ENCODE measurements at regions not wholly inside any gene's neighbourhood (a gene's known extent, or its start where the extent isn't known, plus 50 kb on each side); places are given as distances from the start of the nearest gene placed in this dataset.
"Not testable (repeated sequence)": the region's sequence is repeated elsewhere in the genome, so short reads cannot be mapped to it uniquely, and the experiment has no call there.

GRCh38 chr5:12952409-12952808, 992.1 kb downstream of the DNAH5 start:
- no peaks in the 10 kb centered on the region for H3K27me3 ChIP-seq (ENCODE audit: insufficient read depth in 3 of 3, low read length in 2 of 3)
- no peaks in the 10 kb centered on the region for H3K36me3 ChIP-seq (ENCODE audit: insufficient read depth in 1 of 2, low read depth in 1 of 2)
- ATAC-seq (no peak), DNase-seq (no peak)
- no peak overlapping the region for H3K4me3 ChIP-seq
- intact Hi-C loops (cut with DNase I) = no loop called here
- H3K4me1 ChIP-seq = no peaks in the 10 kb centered on the region
- no peak overlapping the region for H3K27ac ChIP-seq
- WGBS, 3 donors = 38 to 45% (median 41%) methylated on average over 2 of the region's 2 CpGs
- TF ChIP-seq CTCF (IDR thresholded peaks at IDR 0.05) = no peak
- H3K9me3 ChIP-seq = no peaks in the 10 kb centered on the region

- 78 to 87% (median 85%) methylated on average over 3 of the region's 3 CpGs for WGBS, 3 donors
- intact Hi-C loops (cut with DNase I) = no loop called here
- DNase-seq (no peak), ATAC-seq (no peak)
- no peaks in the 10 kb centered on the region for H3K36me3 ChIP-seq (ENCODE audit: insufficient read depth in 1 of 2, low read depth in 1 of 2)
- H3K9me3 ChIP-seq = no peaks in the 10 kb centered on the region
- no peak for TF ChIP-seq CTCF (IDR thresholded peaks at IDR 0.05)
- H3K4me1 ChIP-seq = no peaks in the 10 kb centered on the region
- H3K27me3 ChIP-seq (ENCODE audit: insufficient read depth in 3 of 3, low read length in 2 of 3) = no peaks in the 10 kb centered on the region
- no peak overlapping the region for H3K4me3 ChIP-seq
- H3K27ac ChIP-seq = no peak overlapping the region
These were observed 992.6 kb downstream of the DNAH5 start for GRCh38 chr5:12951846-12952245.

- ATAC-seq = no peak
- Histone ChIP-seq H3K9me3 (no peaks in the 10 kb centered on the region), H3K27me3 (ENCODE audit: insufficient read depth in 3 of 3, low read length in 2 of 3) (no peaks in the 10 kb centered on the region), H3K27ac (no peak overlapping the region), H3K4me1 (no peaks in the 10 kb centered on the region), H3K36me3 (ENCODE audit: insufficient read depth in 1 of 2, low read depth in 1 of 2) (no peaks in the 10 kb centered on the region), H3K4me3 (no peak overlapping the region)
- DNase-seq = no peak
- 81 to 85% (median 83%) methylated on average over 3 of the region's 3 CpGs for WGBS, 3 donors
- no peak for TF ChIP-seq CTCF (IDR thresholded peaks at IDR 0.05)
- intact Hi-C loops (cut with DNase I) = no loop called here
These were observed 997.1 kb downstream of the DNAH5 start for GRCh38 chr5:12947379-12947778.

GRCh38 chr5:12945477-12945876, 999.0 kb downstream of the DNAH5 start:
- WGBS, 3 donors = 36 to 61% (median 50%) methylated on average over 1 of the region's 1 CpG
- intact Hi-C loops (cut with DNase I); H3K27ac ChIP-seq; H3K9me3 ChIP-seq; H3K4me3 ChIP-seq; H3K36me3 ChIP-seq (ENCODE audit: insufficient read depth in 1 of 2, low read depth in 1 of 2); DNase-seq; H3K27me3 ChIP-seq (ENCODE audit: insufficient read depth in 3 of 3, low read length in 2 of 3); ATAC-seq; H3K4me1 ChIP-seq: not testable (repeated sequence)

- ATAC-seq = no peak
- Histone ChIP-seq H3K27me3 (ENCODE audit: insufficient read depth in 3 of 3, low read length in 2 of 3) (no peaks in the 10 kb centered on the region), H3K9me3 (no peaks in the 10 kb centered on the region), H3K4me1 (no peaks in the 10 kb centered on the region), H3K4me3 (no peak overlapping the region), H3K36me3 (ENCODE audit: insufficient read depth in 1 of 2, low read depth in 1 of 2) (no peaks in the 10 kb centered on the region), H3K27ac (no peak overlapping the region)
- DNase-seq = no peak
- 88 to 90% (median 88%) methylated on average over 5 of the region's 5 CpGs for WGBS, 3 donors
- TF ChIP-seq CTCF (IDR thresholded peaks at IDR 0.05) = no peak
- intact Hi-C loops (cut with DNase I) = no loop called here
These were observed 1008.3 kb downstream of the DNAH5 start for GRCh38 chr5:12936221-12936620.
